ENCODE measurements at regions not wholly inside any gene's neighbourhood (a gene's known extent, or its start where the extent isn't known, plus 50 kb on each side); places are given as distances from the start of the nearest gene placed in this dataset.
"Not testable (repeated sequence)": the region's sequence is repeated elsewhere in the genome, so short reads cannot be mapped to it uniquely, and the experiment has no call there.

DNA sequence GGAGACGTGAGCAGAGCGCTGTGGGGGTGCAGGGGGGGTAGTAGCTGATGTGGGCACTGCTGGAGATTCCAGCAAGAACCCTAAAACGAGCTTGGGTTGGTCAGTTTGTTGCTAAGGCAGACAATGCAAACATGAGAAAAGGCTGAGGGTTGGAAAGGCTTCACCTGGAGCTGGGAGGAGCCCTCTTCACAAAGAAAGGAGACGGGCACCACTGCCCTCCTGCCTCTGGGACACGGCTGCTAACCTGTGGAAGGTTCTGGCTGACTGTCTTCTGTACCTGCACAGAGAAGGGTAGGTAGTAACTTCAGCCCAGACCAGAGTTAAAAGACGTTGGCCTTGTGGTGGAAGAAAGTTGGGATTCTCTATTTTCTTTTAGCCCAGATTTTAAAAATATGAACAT lies 108.7 kb downstream of the SUCLA2 start:
- intact Hi-C loops (cut with DNase I) = no loop called here
- ATAC-seq (no peak), DNase-seq (no peak)
- TF ChIP-seq, protein P1, sequence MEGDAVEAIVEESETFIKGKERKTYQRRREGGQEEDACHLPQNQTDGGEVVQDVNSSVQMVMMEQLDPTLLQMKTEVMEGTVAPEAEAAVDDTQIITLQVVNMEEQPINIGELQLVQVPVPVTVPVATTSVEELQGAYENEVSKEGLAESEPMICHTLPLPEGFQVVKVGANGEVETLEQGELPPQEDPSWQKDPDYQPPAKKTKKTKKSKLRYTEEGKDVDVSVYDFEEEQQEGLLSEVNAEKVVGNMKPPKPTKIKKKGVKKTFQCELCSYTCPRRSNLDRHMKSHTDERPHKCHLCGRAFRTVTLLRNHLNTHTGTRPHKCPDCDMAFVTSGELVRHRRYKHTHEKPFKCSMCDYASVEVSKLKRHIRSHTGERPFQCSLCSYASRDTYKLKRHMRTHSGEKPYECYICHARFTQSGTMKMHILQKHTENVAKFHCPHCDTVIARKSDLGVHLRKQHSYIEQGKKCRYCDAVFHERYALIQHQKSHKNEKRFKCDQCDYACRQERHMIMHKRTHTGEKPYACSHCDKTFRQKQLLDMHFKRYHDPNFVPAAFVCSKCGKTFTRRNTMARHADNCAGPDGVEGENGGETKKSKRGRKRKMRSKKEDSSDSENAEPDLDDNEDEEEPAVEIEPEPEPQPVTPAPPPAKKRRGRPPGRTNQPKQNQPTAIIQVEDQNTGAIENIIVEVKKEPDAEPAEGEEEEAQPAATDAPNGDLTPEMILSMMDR (IDR thresholded peaks at IDR 0.05) = no peak
- TF ChIP-seq POLR2A (IDR thresholded peaks at IDR 0.05) = no peak
- 65 to 73% methylated on average over 6 of the region's 6 CpGs for WGBS, 2 donors
- H3K27ac ChIP-seq = no peak overlapping the region
- peaks cover 0 to 3% of the 10 kb centered on the region in 2 donors for H3K27me3 ChIP-seq
- H3K4me1 ChIP-seq = no peaks in the 10 kb centered on the region
- H3K36me3 ChIP-seq (replicated peaks in 1 of 2; ENCODE audit: insufficient read depth in 1 of 2, low read depth in 2 of 2) = no peaks in the 10 kb centered on the region
- no peaks in the 10 kb centered on the region for H3K9me3 ChIP-seq
- H3K4me3 ChIP-seq = no peak overlapping the region

DNA sequence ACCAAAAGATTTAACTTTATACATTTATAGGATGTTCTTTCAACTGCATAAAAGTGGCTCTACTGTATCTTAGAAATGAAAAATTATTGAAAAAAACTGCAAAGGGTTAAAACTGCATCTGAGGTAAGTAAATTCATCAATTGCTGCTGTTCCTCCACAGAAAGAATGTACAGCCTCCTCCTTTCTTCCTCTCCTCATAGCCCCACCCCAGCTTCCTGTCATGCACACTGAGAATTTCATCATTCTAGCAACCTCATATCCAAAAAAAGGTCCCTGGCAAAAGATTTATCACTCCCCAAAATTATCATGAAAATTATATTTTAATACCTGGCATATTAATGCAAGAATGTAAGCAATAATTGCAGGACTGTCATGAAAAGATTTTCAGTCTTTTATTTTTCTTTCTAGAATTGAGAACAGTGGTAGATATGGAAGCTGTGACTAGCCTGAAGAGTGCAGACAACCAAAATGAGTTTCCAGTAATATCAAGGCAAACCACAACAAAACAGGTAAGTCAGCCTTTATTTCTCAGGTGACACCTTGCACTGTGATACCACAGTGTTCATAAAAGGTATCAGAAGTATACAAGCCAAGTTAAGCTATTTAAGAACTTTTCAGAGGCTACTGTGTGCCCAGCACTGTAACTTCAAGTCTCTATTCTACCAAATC lies 110.8 kb downstream of the SUCLA2 start:
- DNase-seq (no peak), ATAC-seq (no peak)
- TF ChIP-seq, protein P1 (IDR thresholded peaks at IDR 0.05) = no peak
- TF ChIP-seq POLR2A (IDR thresholded peaks at IDR 0.05) = no peak
- H3K9me3 ChIP-seq = no peaks in the 10 kb centered on the region
- peaks cover 0 to 3% of the 10 kb centered on the region in 2 donors for H3K27me3 ChIP-seq
- H3K4me1 ChIP-seq = no peaks in the 10 kb centered on the region
- intact Hi-C loops (cut with DNase I) = no loop called here
- no peak overlapping the region for H3K4me3 ChIP-seq
- H3K36me3 ChIP-seq (replicated peaks in 1 of 2; ENCODE audit: insufficient read depth in 1 of 2, low read depth in 2 of 2) = no peaks in the 10 kb centered on the region
- H3K27ac ChIP-seq = no peak overlapping the region

DNA sequence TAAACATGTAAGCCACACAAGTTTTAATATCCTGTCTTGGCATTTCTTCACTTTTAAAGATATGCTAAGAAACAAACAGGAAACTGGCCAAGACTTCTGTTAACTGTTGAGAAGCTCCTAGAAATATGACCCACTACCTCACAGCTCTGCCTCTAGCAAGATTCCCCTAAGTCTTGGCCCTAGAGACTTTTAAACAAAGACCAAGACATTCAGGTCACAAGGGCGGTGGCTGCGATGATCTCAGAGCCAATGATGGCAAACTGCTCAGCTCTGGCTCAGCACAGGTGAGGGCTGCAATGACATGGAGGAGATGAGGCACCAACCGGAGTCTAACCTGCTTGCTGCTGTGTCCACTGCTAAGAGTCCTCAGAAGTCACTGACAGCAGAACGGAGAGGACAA lies 114.8 kb downstream of the SUCLA2 start:
- intact Hi-C loops (cut with DNase I) = no loop called here
- Histone ChIP-seq H3K9me3 (no peaks in the 10 kb centered on the region), H3K4me1 (no peaks in the 10 kb centered on the region), H3K27me3 (peaks cover 0 to 3% of the 10 kb centered on the region in 2 donors), H3K4me3 (no peak overlapping the region), H3K36me3 (replicated peaks in 1 of 2; ENCODE audit: insufficient read depth in 1 of 2, low read depth in 2 of 2) (no peaks in the 10 kb centered on the region), H3K27ac (no peak overlapping the region)
- TF ChIP-seq POLR2A (IDR thresholded peaks at IDR 0.05) = no peak
- TF ChIP-seq, protein P1 (IDR thresholded peaks at IDR 0.05) = no peak
- ATAC-seq = no peak
- WGBS, 2 donors = 88 to 92% methylated on average over 4 of the region's 4 CpGs
- no peak for DNase-seq

DNA sequence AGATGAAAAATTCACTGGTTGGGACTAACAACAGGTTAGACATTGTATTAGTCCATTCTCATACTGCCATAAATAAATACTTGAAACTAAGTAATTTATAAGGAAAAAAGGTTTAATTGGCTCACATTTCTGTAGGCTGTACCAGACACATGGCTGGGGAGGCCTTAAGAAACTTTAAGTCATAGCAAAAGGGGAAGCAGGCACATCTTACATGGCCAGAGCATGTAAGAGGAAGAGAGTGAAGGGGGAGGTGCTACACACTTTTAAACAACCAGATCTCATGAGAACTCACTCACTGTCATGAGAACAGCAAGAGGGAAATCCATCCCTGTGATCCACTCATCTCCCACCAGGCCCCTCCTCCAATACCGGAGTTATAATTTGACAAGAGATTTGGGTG lies 125.9 kb downstream of the SUCLA2 start:
- intact Hi-C loops (cut with DNase I) = no loop called here
- 85 to 88% methylated on average over 1 of the region's 1 CpG for WGBS, 2 donors
- no peak overlapping the region for H3K4me3 ChIP-seq

DNA sequence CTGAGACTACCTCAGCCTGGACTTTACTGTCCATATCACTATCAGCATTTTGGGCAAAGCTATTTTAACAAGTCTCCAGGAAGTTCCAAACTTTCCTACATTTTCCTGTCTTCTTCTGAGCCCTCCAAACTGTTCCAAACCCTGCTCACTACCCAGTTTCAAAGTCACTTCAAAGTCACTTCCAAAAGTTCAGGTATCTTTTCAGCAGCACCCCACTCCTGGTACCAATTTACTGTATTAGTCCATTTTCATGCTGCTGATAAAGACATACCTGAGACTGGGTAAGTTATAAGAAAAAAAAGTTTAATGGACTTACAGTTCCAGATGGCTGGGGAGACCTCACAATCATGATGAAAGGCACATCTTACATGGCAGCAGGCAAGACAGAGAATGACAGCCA lies 127.1 kb downstream of the SUCLA2 start:
- intact Hi-C loops (cut with DNase I); DNase-seq: not testable (repeated sequence)

More for the DNA sequence above, 125.9 kb downstream of the SUCLA2 start:
- Histone ChIP-seq H3K4me1 (no peaks in the 10 kb centered on the region), H3K36me3 (replicated peaks in 1 of 2; ENCODE audit: insufficient read depth in 1 of 2, low read depth in 2 of 2) (no peaks in the 10 kb centered on the region), H3K9me3 (peaks cover 0 to 21% (median 0%) of the 10 kb centered on the region in 3 donors), H3K27ac (no peak overlapping the region), H3K27me3 (no peaks in the 10 kb centered on the region)
- no peak for ATAC-seq
- DNase-seq = no peak
- TF ChIP-seq, protein P1 (IDR thresholded peaks at IDR 0.05) = no peak
- no peak for TF ChIP-seq POLR2A (IDR thresholded peaks at IDR 0.05)

DNA sequence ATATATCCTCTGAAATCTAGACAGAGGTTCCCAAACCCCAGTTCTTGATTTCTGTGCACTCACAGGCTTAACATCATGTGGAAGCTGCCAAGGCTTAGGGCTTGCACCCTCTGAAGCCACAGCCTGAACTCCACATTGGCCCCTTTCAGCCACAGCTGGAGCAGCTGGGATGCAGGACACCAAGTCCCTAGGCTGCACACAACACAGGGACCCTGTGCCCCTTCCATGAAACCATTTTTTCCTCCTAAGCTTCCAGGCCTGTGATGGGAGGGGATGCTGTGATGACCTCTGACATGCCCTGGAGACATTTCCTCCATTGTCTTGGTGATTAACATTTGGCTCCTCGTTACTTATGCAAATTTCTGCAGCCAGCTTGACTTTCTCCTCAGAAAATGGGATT lies 127.8 kb downstream of the SUCLA2 start:
- H3K27ac ChIP-seq; intact Hi-C loops (cut with DNase I); H3K36me3 ChIP-seq (replicated peaks in 1 of 2; ENCODE audit: insufficient read depth in 1 of 2, low read depth in 2 of 2); ATAC-seq; H3K27me3 ChIP-seq; DNase-seq; H3K4me1 ChIP-seq; H3K4me3 ChIP-seq: not testable (repeated sequence)
- 50 to 57% methylated on average over 1 of the region's 1 CpG for WGBS, 2 donors
- peaks cover 0 to 21% (median 0%) of the 10 kb centered on the region in 3 donors for H3K9me3 ChIP-seq

More for the DNA sequence above, 127.1 kb downstream of the SUCLA2 start:
- H3K27ac ChIP-seq; H3K36me3 ChIP-seq (replicated peaks in 1 of 2; ENCODE audit: insufficient read depth in 1 of 2, low read depth in 2 of 2); H3K27me3 ChIP-seq; ATAC-seq; H3K4me3 ChIP-seq; H3K4me1 ChIP-seq: not testable (repeated sequence)
- peaks cover 0 to 21% (median 0%) of the 10 kb centered on the region in 3 donors for H3K9me3 ChIP-seq
